Transverse colon (tissue), 4 donors: ENCODE measurements at regions not wholly inside any gene's neighbourhood (a gene's known extent, or its start where the extent isn't known, plus 50 kb on each side); places are given as distances from the start of the nearest gene placed in this dataset.

ENCODE experiments used
- POLR2A ChIP-seq: fragments of 450-650 bp; IDR thresholded peaks from one replicate; pipeline ENCODE4 v1.6.1; 2016; ENCODE audit warnings: antibody characterized with exemption, mild to moderate bottlenecking, moderate library complexity
- POLR2AphosphoS5 ChIP-seq, 3 donors: sonication (generic); formaldehyde crosslinking; IDR thresholded peaks; one replicate each; pipeline ENCODE4 v1.6.1; 2016; ENCODE audit warnings: antibody characterized with exemption in 3 of 3
- TF ChIP-seq, protein P1 (sequence below), 5 experiments: fragments of 200-600 bp in 3 of 5; fragments of 450-650 bp in 2 of 5; sonication (generic) in 3 of 5; IDR thresholded peaks; 1 replicate in 2 of 5; 2 replicates in 3 of 5; pipeline ENCODE4 v1.5.1; 2016 to 2017; ENCODE audit warnings: antibody characterized with exemption in 5 of 5, inconsistent platforms in 3 of 5, mild to moderate bottlenecking in 2 of 5, moderate library complexity in 1 of 5

DNA sequence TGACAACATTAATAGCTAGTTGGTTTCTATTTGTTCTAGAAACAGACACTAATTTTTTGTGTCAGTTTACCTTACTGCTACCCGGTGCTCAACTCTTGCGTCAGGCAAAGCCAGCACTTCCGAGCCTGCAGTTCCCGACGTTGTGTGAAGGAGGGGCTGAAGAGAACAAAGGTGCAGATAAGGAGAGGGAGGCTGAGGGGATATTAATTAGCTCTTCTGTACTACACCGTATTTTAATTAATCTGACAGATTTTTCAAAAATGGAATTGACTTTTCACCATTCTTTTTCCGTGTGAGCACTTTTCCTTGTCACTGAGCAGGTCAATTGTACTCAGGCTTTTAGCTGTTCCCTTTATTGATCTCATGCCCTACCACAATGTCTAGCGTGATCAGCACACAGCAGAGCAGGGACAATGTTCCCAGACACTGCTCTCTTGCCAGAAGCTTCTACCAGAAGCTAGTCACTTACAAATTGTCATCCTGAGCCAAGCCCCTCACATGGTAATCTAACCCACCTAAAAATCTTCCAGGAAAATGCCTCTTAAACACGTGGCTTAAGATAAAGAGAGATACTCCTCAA is 650.5 kb upstream of the MKI67 start:
- no peak for TF ChIP-seq POLR2AphosphoS5 (IDR thresholded peaks at IDR 0.05)
- TF ChIP-seq, protein P1, sequence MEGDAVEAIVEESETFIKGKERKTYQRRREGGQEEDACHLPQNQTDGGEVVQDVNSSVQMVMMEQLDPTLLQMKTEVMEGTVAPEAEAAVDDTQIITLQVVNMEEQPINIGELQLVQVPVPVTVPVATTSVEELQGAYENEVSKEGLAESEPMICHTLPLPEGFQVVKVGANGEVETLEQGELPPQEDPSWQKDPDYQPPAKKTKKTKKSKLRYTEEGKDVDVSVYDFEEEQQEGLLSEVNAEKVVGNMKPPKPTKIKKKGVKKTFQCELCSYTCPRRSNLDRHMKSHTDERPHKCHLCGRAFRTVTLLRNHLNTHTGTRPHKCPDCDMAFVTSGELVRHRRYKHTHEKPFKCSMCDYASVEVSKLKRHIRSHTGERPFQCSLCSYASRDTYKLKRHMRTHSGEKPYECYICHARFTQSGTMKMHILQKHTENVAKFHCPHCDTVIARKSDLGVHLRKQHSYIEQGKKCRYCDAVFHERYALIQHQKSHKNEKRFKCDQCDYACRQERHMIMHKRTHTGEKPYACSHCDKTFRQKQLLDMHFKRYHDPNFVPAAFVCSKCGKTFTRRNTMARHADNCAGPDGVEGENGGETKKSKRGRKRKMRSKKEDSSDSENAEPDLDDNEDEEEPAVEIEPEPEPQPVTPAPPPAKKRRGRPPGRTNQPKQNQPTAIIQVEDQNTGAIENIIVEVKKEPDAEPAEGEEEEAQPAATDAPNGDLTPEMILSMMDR (IDR thresholded peaks at IDR 0.05) = no peak
- TF ChIP-seq POLR2A = no peak
